ENCODE measurements at regions not wholly inside any gene's neighbourhood (a gene's known extent, or its start where the extent isn't known, plus 50 kb on each side); places are given as distances from the start of the nearest gene placed in this dataset.

DNA sequence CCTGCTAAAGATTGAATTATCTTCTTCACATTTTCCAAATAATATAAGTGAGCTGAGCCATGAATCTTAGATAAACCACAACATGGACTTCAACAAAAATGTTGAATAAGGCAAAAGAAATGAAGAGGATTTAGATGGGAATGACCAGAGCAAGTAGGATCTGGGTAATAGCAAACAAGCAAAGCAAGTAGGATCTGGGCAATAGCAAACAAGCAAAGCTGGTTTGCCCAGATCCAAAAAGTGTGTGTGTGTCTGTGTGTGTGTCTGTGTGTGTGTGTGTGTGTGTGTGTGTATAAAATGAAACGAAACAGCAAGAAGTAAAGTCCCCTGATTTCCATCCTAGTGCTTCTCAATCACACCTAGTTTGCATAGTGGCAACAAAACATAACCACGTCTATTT lies 549.1 kb downstream of the RERGL start:
- DNase-seq, result no peak

DNA sequence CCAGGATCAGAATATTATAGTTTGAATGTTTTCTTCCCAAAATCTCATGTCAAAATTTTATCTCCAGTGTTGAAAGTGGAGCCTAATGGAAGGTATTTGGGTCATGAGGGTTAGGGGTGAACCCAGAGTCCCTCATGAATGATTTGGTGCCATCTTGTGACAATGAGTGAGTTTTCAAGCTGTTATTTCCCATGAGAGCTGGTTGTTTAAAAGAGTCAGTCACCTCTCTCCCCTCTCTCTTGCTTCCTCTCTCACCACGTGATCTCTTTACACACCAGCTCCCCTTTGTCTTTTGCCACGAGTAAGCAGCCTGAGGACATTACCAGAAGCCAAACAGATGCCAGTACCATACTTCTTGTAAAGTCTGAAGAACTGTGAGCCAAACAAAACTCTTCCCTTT lies 561.6 kb downstream of the RERGL start:
- DNase-seq, result no peak

- DNase-seq, result no peak
These were observed 563.0 kb downstream of the RERGL start for GRCh38 chr12:17527021-17527420.

- DNase-seq, result no peak
These were observed 578.6 kb downstream of the RERGL start for GRCh38 chr12:17511369-17511768.

DNA sequence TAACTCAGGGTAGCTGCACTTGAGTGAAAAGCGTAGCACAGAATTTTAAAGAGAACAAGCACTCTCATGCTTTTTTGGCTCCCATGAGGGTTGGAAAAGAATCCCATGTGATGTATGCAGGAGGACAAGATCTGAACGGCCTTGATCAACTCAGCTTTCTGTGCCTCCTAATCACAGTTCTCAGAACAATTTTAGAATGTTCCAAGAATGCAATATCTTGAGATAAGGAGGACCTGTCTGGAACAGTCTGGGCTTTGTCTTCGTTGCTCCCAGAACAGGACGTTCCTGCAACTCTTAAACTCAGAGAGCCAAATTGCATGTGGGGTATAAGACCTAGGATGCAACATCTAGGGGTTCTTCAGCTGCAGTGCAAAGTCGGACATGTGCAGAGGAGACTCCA lies 582.7 kb downstream of the RERGL start:
- DNase-seq, result no peak

- no peak for DNase-seq
These were observed 586.3 kb downstream of the RERGL start for GRCh38 chr12:17503742-17504141.

- DNase-seq, result no peak
These were observed 600.5 kb downstream of the RERGL start for GRCh38 chr12:17489452-17489851.

GRCh38 chr12:17478908-17479673 lies 610.9 kb downstream of the RERGL start:
- no peak for DNase-seq

GRCh38 chr12:17470460-17470859 lies 619.5 kb downstream of the RERGL start:
- DNase-seq, result no peak

DNA sequence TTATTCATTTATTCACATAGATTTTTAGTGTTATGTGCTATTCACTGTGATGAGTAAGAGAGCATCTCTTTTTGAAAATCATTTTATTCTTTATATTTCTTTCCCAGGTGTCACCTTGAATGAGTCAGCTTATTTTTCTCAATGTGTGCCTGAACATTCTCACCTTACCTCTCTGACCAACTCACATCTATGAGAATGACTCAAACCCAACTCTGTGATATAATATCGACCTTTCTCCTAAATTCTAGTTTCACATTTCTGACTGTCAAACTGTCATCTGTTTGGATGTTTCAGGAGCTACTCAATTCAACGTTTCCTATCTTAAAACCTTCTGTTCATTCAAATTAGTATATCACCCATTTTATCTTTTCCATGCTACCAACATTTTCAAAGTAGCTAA lies 630.8 kb downstream of the RERGL start:
- DNase-seq, result no peak

GRCh38 chr12:17456486-17456885 lies 633.5 kb downstream of the RERGL start:
- no peak for DNase-seq

GRCh38 chr12:17438141-17438540 lies 651.9 kb downstream of the RERGL start:
- DNase-seq, result no peak

DNA sequence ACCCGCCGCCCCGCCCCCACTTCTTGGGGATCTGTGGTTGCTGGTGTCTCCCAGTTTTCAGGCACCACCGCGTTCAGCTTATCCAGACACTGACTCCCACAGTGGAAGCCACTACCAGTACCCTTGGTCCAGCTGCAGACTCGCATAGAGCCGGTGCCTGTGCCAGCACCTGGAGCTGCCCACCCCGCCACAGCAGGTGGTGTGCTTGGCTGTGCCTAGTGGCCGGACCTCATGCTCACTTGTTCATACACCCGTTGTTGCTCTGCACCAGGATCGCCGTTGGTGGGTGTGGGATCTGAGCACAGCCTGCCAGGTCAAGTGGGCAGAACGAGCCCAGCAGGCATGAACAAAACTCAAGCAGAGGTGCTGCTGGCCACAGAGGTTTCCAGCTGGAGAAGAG lies 673.2 kb downstream of the RERGL start:
- DNase-seq, result no peak

- DNase-seq, result peak; percentile 2
These were observed 675.4 kb downstream of the RERGL start for GRCh38 chr12:17414596-17414995.

GRCh38 chr12:17411662-17412061 lies 678.3 kb downstream of the RERGL start:
- DNase-seq, result no peak

- DNase-seq, result no peak
These were observed 701.3 kb downstream of the RERGL start for GRCh38 chr12:17388679-17389078.

DNA sequence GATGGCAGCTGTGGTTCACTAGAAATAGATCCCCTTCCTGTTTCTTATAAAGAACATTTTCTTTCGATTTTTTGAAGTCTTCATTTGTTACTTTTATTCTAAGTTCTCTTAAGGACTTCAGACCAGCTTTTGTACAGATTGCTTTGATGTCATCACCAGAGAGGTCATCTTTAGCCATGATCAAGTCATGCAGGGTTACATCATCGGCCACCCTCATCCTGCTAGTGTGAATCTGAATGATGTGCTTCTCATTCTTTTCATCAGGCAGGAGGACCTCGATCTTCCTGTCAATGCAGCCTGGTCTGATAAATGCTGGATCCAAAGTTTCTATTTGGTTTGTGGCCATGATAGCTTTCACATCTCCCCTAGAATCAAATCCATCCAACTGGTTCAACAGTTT lies 706.7 kb downstream of the RERGL start:
- DNase-seq, result no peak

DNA sequence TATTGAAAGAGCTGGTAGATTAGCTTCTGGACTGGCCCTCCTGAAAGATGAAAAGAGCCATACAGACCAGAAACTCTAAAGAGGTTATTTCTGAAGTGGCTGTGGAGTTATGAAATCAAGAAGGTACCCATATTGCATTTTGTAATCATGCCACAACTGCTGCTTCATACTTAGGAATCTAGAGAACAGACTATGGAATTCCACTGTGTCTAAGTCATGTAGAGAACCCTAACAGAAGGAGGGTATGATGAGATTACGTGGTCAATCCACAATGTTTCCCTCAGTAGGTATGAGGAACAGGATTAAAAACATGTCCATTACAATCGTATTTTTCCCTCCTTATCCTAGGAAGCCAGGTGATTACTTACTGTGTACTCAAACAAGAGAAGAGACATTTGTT lies 708.8 kb downstream of the RERGL start:
- no peak for DNase-seq

DNA sequence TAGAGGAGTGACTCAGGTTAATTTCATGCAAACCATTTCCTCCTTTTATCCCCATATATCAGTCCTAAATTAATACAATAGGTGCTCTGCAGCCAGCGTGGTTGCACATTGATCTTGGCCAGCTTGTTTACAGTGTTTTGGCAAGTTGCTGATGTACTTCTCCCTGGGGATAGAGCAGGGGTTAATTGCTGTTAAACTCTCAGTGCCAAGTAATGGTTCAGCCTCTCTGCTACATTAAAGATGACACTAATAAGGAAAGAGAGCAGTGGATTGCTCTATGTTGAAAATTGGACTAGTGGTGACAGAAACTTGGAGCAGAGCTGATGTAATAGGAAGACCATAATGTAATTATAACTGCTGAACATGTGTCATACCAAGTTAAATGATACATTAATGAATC lies 717.5 kb downstream of the RERGL start:
- no peak for DNase-seq

DNA sequence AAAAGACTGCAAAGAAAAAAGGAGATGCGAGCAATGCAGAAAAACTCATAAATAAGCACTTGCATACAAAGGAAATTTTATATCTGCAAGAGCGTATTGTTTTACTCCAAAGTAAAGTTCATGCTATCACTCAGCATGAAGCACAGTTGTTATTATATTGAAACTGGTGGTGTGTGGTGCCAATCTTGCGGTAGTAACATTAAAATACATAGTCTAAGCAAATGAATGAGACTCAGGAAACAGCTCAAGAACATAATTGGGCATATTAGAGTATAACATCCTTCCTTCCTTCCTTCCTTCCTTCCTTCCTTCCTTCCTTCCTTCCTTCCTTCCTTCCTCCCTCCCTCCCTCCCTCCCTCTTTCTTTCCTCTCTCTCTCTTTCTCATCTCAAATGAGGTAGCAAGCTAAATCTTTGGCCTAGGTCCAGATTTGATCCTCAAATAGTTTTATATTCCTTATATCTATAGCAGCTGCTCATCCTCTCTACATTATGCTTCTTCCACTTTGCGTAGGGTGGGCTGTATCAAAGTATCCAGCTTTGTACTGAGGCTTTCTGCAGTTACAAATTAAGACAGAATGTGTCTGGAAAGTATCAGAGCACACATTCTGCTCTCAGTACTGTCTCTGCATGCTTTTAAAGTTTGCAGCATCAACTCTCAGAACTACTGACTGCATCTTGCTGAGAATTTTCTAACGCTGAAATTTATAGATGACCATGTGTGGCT lies 718.3 kb downstream of the RERGL start:
- DNase-seq, result no peak

DNA sequence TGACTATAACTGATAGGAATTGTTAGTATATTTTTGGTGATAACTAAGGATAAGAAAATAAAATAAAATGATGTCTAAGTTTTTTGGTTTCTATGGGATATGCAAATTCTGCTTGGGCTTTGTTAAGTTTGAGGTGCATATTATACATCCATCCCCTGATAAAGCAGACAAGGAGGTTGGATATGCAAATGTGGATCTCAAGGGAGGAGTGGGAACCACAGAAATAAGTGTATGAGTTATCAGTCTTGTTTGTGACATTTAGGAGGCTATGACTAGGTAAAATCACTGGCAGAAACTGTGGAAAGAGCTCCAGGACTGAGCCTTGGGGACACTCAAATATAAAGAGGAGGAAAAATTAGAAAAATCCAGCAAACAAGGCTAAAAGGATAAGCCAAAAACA lies 719.4 kb downstream of the RERGL start:
- no peak for DNase-seq

DNA sequence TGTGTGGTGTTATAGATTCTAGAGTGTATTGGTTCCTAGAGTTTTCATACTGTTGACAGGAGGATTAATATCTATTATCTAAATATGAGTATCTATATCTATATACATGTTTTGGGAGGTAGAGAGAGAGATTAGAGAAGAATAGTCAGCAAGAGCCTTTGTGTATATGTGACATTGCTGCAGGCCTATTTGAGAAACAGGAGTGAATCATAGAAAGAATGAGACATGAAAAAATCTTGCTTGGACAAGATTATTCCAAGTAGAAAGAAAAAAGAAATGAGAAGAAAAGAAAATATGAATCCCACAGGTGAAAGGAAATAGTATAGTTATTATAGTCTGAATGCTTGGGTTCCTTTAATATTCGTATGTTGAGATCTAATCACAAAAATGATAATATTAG lies 720.4 kb downstream of the RERGL start:
- no peak for DNase-seq

DNA sequence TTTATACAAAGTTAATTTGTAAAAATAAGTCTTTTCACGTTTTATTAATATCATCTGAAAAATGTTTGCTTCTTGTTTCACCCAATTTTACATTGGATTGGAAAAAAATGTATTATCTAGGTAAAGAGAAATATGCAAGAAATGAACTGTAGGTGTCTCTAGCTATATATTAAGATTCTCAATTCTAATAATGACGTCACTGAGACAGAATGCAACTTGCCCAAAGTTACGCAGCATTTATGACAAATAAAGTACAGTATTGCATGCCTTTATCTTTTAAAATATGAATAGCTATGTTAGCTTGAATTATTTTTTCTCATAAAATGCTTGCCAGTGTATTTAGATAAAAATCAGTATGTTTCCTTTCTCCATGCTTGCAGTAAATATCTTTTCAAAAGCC lies 728.8 kb downstream of the RERGL start:
- DNase-seq, result no peak

DNA sequence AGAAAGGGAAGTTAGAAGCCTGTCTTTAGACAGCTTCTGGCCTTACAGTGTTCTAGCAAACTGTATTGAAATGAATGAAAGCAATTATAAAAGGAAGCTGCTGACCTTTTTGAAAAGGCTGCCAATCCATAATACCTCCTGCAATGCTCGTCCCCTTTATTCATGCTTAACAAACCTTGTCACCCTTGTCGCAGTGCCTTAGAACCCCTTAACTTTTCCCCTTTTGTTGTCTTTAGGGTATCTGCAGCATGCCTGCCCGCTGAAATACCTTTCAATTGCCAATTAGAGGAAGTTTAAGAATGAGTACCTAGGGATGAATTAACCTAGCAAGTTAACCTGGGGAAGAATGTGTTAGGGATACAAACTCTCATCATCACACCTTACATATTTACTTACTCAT lies 731.2 kb downstream of the RERGL start:
- DNase-seq, result no peak
